Gastrocnemius medialis (tissue), 4 donors: ENCODE measurements at regions not wholly inside any gene's neighbourhood (a gene's known extent, or its start where the extent isn't known, plus 50 kb on each side); places are given as distances from the start of the nearest gene placed in this dataset.

Experiments
- CTCF ChIP-seq, 5 experiments: fragments of 450-650 bp in 3 of 5; fragments of 200-600 bp in 2 of 5; sonication (generic) in 2 of 5; IDR thresholded peaks in 4 of 5; conservative IDR thresholded peaks in 1 of 5; 1 replicate in 4 of 5; 2 replicates in 1 of 5; pipeline ENCODE4 v1.5.1; 2016 to 2019; ENCODE audit warnings: antibody characterized with exemption in 5 of 5, mild to moderate bottlenecking in 3 of 5, moderate library complexity in 3 of 5
- POLR2A ChIP-seq, 2 donors: fragments of 450-650 bp; IDR thresholded peaks; one replicate each; pipeline ENCODE4 v1.6.1; 2017; ENCODE audit warnings: antibody characterized with exemption in 2 of 2, mild to moderate bottlenecking in 2 of 2, moderate library complexity in 2 of 2

- TF ChIP-seq CTCF (IDR thresholded peaks at IDR 0.05 in 4 of 5, conservative IDR thresholded peaks at IDR 0.05 in 1 of 5) (no peak), POLR2A (IDR thresholded peaks at IDR 0.05) (no peak)
Observed at GRCh38 chr3:16081661-16082060, 92.8 kb upstream of the GALNT15 start.
